Spleen (tissue), 7 donors: ENCODE measurements at regions not wholly inside any gene's neighbourhood (a gene's known extent, or its start where the extent isn't known, plus 50 kb on each side); places are given as distances from the start of the nearest gene placed in this dataset.
"Not testable (repeated sequence)": the region's sequence is repeated elsewhere in the genome, so short reads cannot be mapped to it uniquely, and the experiment has no call there.

ENCODE experiments used
- POLR2A ChIP-seq, 3 donors: fragments of 450-650 bp; IDR thresholded peaks; one replicate each; pipeline ENCODE4 v1.5.1; 2017; ENCODE audit warnings: antibody characterized with exemption in 3 of 3, mild to moderate bottlenecking in 1 of 3
- POLR2AphosphoS5 ChIP-seq, 3 donors: sonication (generic); formaldehyde crosslinking; IDR thresholded peaks; one replicate each; pipeline ENCODE4 v1.5.1; 2017; ENCODE audit warnings: antibody characterized with exemption in 3 of 3
- TF ChIP-seq, protein P1 (sequence below), 11 experiments: fragments of 200-600 bp in 7 of 11; fragments of 450-650 bp in 4 of 11; sonication (generic) in 4 of 11; IDR thresholded peaks in 8 of 11; conservative IDR thresholded peaks in 3 of 11; 1 replicate in 7 of 11; 2 replicates in 4 of 11; pipeline versions ENCODE4 v1.4.0 to v1.8.0; 2016 to 2021; ENCODE audit warnings: antibody characterized with exemption in 11 of 11, inconsistent platforms in 4 of 11, mild to moderate bottlenecking in 1 of 11
- donor health status: DM: no; HTN: no; CAD: no; lungs with moderate emphysema.
- donor health status: DM: no; HTN: no; CAD: no.
- donor health status: DM: no; HTN: no; CAD: no.

DNA sequence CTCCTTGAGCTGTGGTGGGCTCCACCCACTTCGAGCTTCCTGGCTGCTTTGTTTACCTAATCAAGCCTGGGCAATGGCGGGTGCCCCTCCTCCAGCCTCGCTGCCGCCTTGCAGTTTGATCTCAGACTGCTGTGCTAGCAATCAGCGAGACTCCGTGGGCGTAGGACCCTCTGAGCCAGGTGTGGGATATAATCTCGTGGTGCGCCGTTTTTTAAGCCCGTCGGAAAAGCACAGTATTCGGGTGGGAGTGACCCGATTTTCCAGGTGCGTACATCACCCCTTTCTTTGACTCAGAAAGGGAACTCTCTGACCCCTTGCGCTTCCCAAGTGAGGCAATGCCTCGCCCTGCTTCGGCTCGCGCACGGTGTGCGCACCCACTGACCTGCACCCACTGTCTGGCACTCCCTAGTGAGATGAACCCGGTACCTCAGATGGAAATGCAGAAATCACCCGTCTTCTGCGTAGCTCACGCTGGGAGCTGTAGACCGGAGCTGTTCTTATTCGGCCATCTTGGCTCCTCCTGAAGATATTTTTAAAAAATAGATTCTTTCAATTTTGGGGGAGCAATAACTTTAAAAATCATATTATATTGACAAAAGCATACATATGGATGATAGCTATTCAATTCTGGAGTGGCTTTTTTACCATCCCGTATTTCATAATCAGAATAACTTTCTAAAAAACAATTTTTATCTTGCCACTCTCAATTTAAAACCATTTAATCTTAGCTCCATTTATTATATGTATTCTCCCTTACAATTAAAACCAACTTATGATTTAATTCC is 517.5 kb upstream of the NUDT12 start:
- TF ChIP-seq, protein P1, sequence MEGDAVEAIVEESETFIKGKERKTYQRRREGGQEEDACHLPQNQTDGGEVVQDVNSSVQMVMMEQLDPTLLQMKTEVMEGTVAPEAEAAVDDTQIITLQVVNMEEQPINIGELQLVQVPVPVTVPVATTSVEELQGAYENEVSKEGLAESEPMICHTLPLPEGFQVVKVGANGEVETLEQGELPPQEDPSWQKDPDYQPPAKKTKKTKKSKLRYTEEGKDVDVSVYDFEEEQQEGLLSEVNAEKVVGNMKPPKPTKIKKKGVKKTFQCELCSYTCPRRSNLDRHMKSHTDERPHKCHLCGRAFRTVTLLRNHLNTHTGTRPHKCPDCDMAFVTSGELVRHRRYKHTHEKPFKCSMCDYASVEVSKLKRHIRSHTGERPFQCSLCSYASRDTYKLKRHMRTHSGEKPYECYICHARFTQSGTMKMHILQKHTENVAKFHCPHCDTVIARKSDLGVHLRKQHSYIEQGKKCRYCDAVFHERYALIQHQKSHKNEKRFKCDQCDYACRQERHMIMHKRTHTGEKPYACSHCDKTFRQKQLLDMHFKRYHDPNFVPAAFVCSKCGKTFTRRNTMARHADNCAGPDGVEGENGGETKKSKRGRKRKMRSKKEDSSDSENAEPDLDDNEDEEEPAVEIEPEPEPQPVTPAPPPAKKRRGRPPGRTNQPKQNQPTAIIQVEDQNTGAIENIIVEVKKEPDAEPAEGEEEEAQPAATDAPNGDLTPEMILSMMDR (IDR thresholded peaks at IDR 0.05 in 8 of 11, conservative IDR thresholded peaks at IDR 0.05 in 3 of 11): not testable (repeated sequence)
- TF ChIP-seq POLR2A, POLR2AphosphoS5 (IDR thresholded peaks at IDR 0.05): not testable (repeated sequence)
